ENCODE measurements at regions not wholly inside any gene's neighbourhood (a gene's known extent, or its start where the extent isn't known, plus 50 kb on each side); places are given as distances from the start of the nearest gene placed in this dataset.
"Not testable (repeated sequence)": the region's sequence is repeated elsewhere in the genome, so short reads cannot be mapped to it uniquely, and the experiment has no call there.

DNA sequence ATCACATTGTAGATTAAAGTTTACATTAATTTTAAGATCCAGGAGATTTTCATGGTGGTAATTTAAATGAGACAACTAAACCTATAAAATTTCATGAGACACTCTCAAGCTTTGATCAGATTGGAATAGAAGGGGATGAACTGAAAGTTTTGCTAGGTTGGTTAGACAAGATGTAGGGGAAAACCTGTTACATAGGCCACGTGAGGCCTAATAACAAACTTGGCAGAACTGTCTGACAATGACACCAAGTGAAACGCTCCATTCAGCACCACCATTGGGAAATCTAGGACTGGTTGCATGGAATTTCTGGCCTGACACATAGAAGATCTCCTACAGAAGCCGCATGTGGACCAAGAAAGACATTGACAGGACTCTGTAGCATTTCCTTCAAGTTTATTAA, 87.8 kb upstream of the SLC39A10 start:
- no peak for DNase-seq

DNA sequence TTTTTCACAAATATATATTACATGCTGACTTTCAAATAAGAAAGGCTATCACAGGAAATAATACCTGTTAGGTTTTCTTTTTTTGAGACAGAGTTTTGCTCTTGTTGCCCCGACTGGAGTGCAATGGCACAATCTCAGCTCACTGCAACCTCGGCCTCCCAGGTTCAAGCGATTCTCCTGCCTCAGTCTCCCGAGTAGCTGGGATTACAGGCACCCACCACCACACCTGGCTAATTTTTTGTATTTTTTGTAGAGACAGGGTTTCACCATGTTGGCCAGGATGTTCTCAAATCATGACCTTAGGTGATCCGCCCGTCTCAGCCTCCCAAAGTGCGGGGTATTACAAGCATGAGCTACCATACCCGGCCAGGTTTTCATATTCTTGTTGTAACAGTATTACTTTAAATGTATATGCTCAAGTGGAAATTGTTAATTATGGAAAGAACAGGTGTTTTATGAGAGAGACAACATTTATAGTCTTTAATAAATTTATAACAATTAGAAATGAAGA, 92.3 kb upstream of the SLC39A10 start:
- not testable (repeated sequence) for DNase-seq

- peak; percentile 66 for DNase-seq
Observed at GRCh38 chr2:195563857-195564512, 93.0 kb upstream of the SLC39A10 start.

DNA sequence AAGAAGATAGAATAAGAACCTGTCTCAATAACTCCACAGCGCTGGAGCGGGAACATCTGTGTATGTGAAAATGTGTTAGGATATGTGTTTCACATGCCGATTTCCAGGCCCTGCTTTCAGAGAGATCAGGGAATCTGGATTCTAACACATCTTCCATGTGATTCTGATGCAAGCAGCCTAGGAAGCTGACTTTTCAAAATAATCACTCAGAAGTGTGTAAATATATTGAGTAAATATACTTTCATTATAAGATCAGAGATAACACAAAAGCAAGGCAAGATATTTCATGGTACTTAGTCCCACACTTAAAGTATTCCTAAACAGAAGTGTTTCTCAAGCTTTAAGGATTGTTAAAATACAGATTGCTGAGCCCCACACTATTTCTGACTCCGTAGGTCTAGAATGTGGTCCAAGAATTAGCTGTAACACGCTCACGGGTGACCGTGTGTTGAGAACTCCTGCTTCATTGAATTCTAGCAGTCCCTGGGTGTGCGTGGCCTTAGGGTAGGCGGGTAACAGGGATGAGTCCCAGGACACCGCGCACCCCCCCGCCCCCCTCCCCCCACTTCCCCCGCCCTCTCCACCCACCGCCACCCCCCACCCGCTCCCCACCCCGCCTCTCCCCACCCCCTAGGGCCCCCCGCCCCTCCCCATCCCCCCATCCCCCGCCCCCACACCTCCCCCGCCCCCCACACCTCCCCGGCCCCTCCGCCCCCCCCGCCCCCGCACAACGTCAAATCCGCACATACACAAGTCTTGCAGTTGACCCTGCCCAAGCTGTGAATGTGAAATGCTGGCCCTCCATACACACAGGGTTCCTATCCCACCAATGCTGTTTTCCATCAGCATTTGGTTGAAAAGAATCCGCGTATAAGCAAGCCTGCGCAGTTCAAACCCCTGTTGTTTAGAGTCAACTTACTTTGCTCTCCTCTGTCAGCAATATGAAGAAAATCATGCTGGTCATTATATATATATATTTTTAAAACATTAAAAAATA, 94.2 kb upstream of the SLC39A10 start:
- no peak for DNase-seq

- no peak for DNase-seq
Observed at GRCh38 chr2:195561116-195561921, 95.7 kb upstream of the SLC39A10 start.

GRCh38 chr2:195560209-195560895, 96.7 kb upstream of the SLC39A10 start:
- no peak for DNase-seq

GRCh38 chr2:195559431-195559914, 97.6 kb upstream of the SLC39A10 start:
- peak; percentile 77 for DNase-seq

- DNase-seq = no peak
Observed at GRCh38 chr2:195555971-195556370, 101.1 kb upstream of the SLC39A10 start.

DNA sequence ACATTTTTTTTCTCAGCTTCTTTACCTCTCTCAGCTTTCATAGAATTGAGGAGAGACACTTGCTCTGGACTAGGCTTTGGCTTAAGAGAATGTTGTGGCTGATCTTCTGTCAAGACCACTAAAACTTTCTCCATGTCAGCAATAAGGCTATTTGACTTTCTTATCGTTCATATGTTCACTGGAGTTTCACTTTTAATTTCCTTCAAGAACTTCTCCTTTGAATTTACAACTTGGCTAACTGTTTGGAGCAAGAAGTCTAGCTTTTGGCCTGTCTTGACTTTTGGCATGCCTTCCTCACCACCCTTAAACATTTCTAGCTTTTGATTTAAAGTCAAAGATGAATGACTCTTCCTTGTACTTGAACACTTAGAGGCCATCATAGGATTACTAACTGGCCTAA, 104.4 kb upstream of the SLC39A10 start:
- DNase-seq = no peak

DNA sequence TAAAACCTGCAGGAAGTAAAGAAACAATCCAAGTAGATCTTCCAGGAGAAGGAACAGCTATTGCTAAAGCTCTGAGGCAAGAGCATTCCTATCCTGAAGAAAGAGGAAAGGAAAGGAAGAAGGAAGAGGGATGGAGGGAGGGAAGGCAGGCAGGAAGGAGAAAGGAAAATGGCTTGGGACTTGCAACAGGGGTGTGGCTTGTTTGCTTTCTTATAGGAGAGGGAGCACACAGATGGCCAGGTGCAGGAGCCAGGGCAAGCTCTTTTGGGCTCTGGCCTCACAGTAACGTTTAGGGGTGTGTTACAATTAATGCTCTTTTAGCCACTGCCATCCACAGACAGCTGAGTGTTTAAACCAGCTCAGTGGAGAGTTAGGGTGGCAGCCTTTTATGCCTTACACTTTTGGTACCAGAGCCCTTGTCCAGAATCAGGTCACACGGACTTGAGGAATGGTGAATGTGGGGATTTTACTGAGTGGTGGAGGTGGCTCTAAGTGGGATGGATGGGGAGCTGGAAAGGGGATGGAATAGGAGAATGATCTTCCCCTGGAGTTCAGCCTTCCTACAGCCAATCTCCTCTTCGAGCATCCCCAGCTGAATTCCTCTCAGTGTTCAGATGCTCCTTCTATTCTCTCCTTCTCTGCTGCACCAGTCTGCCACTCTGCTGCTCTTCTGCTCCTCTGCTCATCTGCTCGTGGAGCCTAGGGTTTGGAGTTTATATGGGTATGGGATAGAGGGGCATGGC, 108.7 kb upstream of the SLC39A10 start:
- DNase-seq = no peak

DNA sequence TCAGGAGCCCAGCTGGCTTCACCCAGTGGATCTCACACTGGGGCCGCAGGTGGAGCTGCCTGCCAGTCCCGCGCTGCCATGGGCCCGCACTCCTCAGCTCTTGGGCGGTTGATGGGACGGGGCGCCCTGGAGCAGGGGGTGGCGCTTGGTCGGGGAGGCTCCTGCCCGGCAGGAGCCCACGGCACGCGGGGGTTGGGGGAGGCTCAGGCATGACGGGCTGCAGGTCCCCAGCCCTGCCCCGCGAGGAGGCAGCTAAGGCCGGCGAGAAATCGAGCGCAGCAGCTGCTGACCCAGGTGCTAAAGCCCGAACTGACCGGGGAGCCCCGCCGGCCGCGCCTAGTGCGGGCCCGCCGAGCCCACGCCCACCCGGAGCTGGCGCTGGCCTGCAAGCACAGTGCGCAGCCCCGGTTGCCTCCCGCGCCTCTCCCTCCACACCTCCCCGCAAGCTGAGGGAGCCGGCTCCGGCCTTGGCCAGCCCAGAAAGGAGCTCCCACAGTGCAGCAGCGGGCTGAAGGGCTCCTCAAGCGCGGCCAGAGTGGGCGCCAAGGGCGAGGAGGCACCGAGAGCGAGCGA, 109.7 kb upstream of the SLC39A10 start:
- DNase-seq = not testable (repeated sequence)

DNA sequence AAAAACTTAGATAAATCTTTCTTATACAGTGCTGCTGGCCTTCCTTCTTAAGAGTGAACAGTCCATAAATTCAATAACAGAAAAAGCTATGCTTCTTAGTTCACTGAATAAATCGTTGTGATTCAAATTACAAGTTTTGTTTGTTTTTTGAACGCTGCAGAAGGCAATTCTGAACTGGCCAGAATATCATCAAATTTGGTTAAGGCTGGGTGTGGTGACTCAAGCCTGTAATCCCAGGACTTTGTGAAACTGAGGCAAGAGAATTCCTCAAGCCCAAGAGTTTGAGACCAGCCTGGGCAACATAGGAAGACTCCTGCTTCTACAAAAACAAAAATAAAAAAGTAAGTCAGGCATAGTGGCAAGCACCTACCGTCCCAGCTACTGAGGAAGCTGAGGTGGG, 111.2 kb upstream of the SLC39A10 start:
- DNase-seq = no peak

DNA sequence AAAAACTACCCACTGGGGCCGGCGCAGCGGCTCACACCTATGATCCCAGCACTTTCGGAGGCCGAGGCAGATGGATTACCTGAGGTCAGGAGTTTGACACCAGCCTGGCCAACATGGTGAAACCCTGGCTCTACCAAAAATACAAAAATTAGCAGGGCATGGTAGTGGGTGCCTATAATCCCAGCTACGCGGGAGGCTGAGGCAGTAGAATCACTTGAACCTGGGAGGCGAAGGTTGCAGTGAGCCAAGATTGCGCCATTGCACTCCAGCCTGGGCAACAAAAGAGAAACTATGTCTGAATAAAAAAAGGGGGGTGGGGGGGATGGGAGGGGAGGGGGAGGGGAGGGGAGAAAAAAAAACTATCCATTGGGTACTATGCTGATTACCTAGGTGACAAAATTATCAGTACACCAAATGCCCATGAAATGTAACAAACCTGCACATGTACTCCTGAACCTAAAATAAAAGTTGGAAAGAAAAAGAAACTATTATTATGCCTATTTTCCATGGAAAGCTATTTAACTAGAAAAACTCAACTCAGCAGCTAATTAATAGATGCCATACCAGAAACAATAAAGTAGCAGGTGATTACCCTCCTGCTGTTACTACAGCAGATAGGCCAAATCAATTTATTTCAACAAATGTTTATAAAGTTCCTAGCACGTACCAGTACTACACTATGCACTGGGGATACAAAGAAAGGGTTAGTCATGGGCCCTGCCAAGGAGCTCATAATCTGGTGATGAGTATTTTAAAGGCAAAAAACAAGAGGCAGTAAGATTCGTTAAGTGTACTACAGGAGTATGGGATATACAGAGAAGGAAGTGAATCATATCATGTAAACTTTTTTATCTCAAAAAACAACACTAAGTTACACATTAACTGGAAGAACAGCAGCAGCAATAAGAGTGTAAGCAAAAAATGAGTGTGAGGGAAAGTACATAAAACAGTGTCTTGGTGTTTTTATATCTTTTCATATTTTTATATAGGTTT, 112.8 kb upstream of the SLC39A10 start:
- DNase-seq = no peak

- DNase-seq = no peak
Observed at GRCh38 chr2:195543063-195543462, 114.0 kb upstream of the SLC39A10 start.

- no peak for DNase-seq
Observed at GRCh38 chr2:195542067-195542466, 115.0 kb upstream of the SLC39A10 start.

- DNase-seq = no peak
Observed at GRCh38 chr2:195538937-195539336, 118.1 kb upstream of the SLC39A10 start.

DNA sequence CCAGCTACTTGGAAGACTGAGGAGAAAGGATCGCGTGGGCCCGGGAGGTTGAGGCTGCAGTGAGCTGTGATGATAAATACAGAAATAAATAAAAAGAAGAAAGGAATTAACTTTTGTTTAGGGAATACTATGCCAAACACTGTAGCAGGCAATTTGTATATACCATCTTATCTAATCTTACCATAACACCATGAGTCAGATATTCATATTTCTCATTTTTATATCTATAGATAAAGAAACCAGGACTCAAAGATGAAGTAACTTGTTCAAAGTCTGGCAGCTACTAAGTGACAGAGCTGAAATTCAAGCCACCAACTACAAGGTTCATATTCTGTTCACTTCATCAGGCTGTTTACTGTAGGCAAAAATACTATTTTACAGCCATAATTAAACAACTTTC, 119.2 kb upstream of the SLC39A10 start:
- no peak for DNase-seq

DNA sequence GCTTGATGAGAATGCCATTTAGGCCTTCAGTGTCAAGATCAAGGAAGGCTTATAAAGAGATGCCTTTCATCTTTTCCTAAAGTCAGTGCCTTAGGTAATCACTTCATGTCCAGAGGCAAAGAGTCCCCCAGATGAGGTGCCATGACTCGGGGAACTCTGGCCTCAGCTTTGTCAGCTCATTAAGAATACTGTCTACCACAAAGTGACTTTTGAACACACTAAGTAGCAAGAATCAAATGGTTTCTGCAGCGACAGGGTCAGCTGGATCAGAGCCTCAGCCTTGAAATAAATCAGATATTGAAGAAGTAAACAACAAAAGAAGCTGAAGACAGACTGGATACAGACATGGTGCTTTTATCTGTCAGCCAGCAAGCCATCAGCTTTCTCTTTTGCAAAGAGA, 120.1 kb upstream of the SLC39A10 start:
- DNase-seq = no peak

DNA sequence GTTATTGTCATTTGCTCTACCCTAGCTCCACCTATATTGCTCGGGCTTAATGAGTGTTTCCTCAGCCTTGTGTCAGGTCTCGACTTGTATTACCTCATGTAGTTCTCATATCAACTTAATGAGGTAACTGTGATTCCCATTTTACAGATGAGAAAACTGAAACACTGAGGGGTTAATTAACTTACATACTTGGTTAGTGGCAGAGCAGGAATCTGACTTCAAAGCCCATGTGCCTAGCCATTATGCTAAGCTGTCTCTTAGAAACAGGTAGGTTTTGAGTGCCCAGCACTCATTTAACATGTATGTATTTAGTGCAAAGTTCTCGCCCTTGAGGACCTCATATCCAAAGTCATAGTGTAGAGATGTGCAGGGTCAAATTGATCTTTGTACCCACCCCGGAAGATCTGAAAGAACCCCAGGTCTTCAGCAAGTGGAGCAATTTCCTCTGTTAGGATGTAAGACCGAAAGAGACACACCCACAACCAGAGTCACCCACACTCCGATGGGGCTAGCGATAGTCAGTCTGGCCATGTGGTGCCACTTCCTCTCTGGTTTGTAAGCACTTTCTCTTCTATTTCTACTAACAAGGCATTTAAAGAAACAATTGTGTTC, 121.0 kb upstream of the SLC39A10 start:
- peak; percentile 75 for DNase-seq

Measured in activated CD8-positive, alpha-beta memory T cell treated with anti-CD3 and anti-CD28 coated beads for 24 hours (primary cell).